GM19452 (cell line): ENCODE measurements at regions not wholly inside any gene's neighbourhood (a gene's known extent, or its start where the extent isn't known, plus 50 kb on each side); places are given as distances from the start of the nearest gene placed in this dataset.

Source experiments
- ATAC-seq: cut with Tn5 transposase; IDR thresholded peaks from one replicate; pipeline ENCODE4 v1.9.1; 2021; ENCODE audit not compliant: unreplicated experiment

GRCh38 chr4:132958457-132959263, 190.4 kb upstream of the PCDH10 start:
- ATAC-seq: no peak

- no peak for ATAC-seq
These were observed 167.5 kb upstream of the PCDH10 start for GRCh38 chr4:132981611-132982010.

- ATAC-seq: no peak
These were observed 166.9 kb upstream of the PCDH10 start for GRCh38 chr4:132982151-132982550.

GRCh38 chr4:132991111-132991510, 158.0 kb upstream of the PCDH10 start:
- ATAC-seq: no peak

GRCh38 chr4:132992686-132993085, 156.4 kb upstream of the PCDH10 start:
- no peak for ATAC-seq

GRCh38 chr4:132998585-132999230, 150.4 kb upstream of the PCDH10 start:
- no peak for ATAC-seq

GRCh38 chr4:133000012-133000411, 149.1 kb upstream of the PCDH10 start:
- ATAC-seq: no peak

GRCh38 chr4:133003169-133003568, 145.9 kb upstream of the PCDH10 start:
- no peak for ATAC-seq

- no peak for ATAC-seq
These were observed 134.5 kb upstream of the PCDH10 start for GRCh38 chr4:133014473-133015135.

GRCh38 chr4:133045288-133045687, 103.8 kb upstream of the PCDH10 start:
- no peak for ATAC-seq

- ATAC-seq: no peak
These were observed 102.9 kb upstream of the PCDH10 start for GRCh38 chr4:133046156-133046555.

- ATAC-seq: no peak
These were observed 90.4 kb upstream of the PCDH10 start for GRCh38 chr4:133058701-133059100.

GRCh38 chr4:133059117-133059516, 90.0 kb upstream of the PCDH10 start:
- no peak for ATAC-seq

- ATAC-seq: no peak
These were observed 86.2 kb upstream of the PCDH10 start for GRCh38 chr4:133062851-133063250.

- ATAC-seq: no peak
These were observed 81.0 kb upstream of the PCDH10 start for GRCh38 chr4:133068083-133068482.

- ATAC-seq: no peak
These were observed 67.8 kb upstream of the PCDH10 start for GRCh38 chr4:133081246-133081645.

- no peak for ATAC-seq
These were observed 64.7 kb upstream of the PCDH10 start for GRCh38 chr4:133084421-133084820.

- ATAC-seq: no peak
These were observed 53.5 kb upstream of the PCDH10 start for GRCh38 chr4:133095591-133095990.

GRCh38 chr4:133096972-133097371, 52.1 kb upstream of the PCDH10 start:
- no peak for ATAC-seq
